HG02884 (cell line): ENCODE measurements at regions not wholly inside any gene's neighbourhood (a gene's known extent, or its start where the extent isn't known, plus 50 kb on each side); places are given as distances from the start of the nearest gene placed in this dataset.

Experiments used
- ATAC-seq: cut with Tn5 transposase; IDR thresholded peaks from one replicate; pipeline ENCODE4 v1.9.1; 2021; ENCODE audit warnings: mild to moderate bottlenecking, moderate library complexity; ENCODE audit not compliant: unreplicated experiment

DNA sequence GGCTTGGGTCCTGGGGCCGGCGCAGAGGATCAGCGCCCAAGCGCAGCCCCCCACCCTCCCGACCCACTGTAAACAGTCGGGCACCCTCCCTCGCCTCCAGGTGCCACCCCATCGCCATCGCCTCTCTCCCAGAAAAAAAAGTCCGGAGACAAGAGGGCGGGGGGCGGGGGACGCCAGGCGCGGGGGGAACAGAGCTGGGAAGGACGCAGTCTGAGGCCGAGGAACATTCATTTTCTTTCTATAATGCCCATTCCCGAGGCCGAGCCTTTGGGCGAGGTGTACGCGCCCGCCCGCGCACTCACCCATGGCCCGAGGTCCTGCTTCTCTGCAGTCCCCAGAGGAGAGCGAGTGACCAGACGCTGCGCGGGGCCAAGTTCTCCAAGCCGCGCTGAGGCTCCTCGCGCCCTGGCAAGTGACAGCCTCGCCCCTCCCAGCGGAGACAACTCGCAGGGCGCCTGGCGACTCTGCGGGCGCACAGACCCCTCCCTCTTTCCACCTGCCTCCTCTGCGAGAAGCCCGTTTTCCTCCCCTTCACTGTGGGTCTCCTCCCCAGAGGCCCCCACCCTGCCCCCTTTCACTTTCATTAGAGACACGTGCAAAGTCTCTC lies 63.5 kb upstream of the WDR17 start:
- peak; percentile 68 for ATAC-seq

DNA sequence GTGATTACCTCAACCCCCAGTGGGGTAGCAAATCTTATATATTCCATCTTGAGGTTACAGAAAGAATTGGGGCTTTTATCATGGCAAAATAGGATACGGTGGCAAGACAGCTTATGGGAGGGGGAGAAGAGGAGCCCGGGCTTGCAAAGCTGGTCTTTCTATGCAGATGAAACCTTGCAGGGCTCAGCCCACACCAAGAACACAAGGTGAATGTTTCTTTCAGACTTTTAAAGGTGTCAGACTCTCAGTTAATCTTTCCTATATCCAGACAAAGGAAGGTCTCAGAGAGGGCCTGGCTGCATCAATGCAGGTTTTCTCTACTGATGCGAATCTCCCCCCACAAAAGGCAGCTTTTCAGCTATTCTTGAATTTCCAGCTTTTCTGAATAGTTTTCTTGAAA lies 59.9 kb upstream of the WDR17 start:
- ATAC-seq, result no peak

DNA sequence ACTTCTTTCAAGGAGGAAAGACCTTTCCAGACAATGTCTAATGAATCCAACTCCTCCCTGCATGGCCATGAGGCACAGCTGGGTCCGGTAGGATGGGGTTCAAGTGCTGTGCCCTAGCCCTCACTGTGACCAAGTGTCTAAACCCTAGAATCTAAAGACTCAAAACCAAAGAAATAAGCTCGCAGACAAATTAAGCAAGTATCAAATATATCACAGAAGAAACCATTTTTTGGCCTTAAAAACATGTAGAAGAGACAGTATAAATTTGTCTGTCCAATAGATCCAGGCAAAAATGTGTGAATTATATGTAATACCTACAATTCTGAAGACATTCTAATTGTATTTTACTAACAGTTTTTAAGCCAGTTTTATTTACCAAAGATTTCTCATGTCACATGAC lies 56.4 kb upstream of the WDR17 start:
- no peak for ATAC-seq

DNA sequence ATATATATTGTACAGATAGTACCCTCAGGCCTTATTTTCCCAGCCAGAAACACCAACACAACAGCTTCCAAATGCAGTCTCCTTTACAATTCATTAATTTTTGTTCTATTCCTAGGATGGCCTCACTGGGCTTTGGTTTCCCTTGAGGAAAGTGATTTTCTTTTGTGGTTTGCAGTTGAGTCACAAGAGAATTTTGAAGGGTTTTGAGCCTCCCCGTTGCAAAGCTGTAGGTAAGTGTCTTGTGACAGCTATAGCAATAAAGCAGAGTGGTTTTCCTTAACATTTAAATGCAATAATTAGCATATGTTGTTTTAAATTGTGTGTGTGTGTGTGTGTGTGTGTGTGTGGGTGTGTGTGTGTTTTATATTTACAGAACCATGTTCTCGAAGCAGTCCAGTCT lies 54.1 kb upstream of the WDR17 start:
- ATAC-seq, result peak; percentile 29

- ATAC-seq, result peak; percentile 85
Observed at GRCh38 chr4:176013476-176014247, 52.0 kb upstream of the WDR17 start.

DNA sequence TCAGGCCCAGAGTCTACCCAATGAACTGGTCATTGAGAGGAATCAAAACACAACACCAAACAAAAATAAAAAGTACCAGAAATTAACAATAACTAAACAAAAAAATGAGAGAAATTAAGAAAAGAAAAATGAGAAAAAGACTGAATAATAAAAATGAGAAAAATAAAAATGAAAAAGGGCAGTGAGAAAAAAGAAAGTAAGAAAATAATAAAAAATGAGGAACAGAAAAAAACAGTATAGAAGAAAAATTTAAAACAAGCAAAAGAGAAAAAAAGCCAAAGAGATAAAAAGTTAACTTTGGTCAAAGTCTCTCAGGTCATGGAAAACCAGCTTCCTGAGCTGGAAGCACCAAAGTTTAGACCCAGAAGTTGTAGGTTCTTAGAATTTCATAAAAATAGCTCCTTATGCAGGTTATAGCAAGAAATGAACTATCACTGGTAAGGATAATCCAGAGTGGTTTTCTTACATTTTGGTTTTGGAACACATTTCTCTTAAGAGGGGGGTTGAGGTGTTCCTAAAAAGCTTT lies 51.0 kb upstream of the WDR17 start:
- no peak for ATAC-seq
